ENCODE measurements at regions not wholly inside any gene's neighbourhood (a gene's known extent, or its start where the extent isn't known, plus 50 kb on each side); places are given as distances from the start of the nearest gene placed in this dataset.

DNA sequence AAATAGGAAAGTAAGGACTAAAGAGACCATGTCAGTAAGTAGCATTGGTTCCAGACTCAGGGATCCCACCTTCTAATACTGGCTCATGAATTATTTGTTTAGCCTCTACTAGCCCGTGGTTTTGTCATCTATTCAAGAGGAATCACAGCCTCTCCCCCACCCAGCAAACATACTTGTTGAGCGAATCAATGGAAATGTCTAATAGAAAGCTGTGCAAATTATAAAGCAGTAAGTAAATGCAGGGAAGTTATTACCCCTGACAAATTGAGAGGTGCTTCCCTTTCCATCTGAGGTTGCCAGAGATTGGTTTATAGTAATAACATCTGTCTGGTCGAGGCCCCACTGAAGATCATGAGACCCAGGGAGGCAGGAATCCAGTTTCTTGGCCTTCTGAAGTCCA, 219.3 kb upstream of the OSR1 start:
- ATAC-seq: no peak
- no peak for DNase-seq
- Histone ChIP-seq H3K4me3 (no peak overlapping the region), H3K27me3 (no peaks in the 10 kb centered on the region), H3K36me3 (no peaks in the 10 kb centered on the region), H3K4me1 (peaks cover 0 to 7% of the 10 kb centered on the region in 2 donors), H3K9me3 (no peaks in the 10 kb centered on the region), H3K27ac (no peak overlapping the region)
- TF ChIP-seq, protein P1, sequence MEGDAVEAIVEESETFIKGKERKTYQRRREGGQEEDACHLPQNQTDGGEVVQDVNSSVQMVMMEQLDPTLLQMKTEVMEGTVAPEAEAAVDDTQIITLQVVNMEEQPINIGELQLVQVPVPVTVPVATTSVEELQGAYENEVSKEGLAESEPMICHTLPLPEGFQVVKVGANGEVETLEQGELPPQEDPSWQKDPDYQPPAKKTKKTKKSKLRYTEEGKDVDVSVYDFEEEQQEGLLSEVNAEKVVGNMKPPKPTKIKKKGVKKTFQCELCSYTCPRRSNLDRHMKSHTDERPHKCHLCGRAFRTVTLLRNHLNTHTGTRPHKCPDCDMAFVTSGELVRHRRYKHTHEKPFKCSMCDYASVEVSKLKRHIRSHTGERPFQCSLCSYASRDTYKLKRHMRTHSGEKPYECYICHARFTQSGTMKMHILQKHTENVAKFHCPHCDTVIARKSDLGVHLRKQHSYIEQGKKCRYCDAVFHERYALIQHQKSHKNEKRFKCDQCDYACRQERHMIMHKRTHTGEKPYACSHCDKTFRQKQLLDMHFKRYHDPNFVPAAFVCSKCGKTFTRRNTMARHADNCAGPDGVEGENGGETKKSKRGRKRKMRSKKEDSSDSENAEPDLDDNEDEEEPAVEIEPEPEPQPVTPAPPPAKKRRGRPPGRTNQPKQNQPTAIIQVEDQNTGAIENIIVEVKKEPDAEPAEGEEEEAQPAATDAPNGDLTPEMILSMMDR (IDR thresholded peaks at IDR 0.05): no peak
- intact Hi-C loops (cut with DNase I): no loop called here

DNA sequence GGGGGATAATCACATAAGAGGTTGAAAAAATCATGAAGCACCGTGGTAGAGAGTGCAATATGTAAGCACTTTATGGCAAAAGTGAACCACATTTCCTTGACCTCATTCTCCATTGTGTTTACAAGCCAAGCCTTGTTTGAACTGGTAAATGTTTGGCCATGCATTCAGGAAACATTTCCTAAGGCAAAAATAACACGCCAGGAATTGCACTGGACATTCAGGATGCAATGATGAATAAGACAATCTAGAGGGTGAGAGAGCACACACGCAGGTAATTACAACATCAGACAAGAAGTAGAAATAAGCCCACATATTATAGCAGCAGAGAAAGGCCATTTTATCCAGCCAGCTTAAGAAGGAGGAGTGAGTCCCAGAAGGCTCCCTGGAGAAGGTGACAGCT, 218.0 kb upstream of the OSR1 start:
- Histone ChIP-seq H3K4me1 (peaks cover 0 to 7% of the 10 kb centered on the region in 2 donors), H3K36me3 (no peaks in the 10 kb centered on the region), H3K27ac (no peak overlapping the region), H3K27me3 (no peaks in the 10 kb centered on the region), H3K4me3 (no peak overlapping the region), H3K9me3 (no peaks in the 10 kb centered on the region)
- no peak for DNase-seq
- intact Hi-C loops (cut with DNase I): no loop called here
- no peak for ATAC-seq
- TF ChIP-seq, protein P1 (IDR thresholded peaks at IDR 0.05): no peak

DNA sequence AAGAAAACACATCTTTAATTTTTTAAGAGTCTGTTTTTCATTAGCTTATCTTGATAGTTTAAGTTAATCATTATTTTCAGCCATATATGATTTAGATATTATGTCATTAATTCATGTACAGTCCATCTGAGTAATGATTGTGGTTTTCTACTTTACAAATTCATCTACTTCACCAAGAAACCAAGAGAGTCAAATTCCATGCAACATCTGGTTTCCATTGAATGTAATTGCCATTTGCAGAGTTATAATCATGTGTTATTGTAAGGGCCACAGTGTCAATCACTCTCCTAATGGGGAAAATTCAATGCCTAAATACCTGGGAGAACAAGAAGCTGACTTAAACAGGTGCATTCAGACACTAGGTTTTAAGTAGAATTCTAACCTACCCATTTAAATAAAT, 217.2 kb upstream of the OSR1 start:
- H3K4me3 ChIP-seq: no peak overlapping the region
- intact Hi-C loops (cut with DNase I): no loop called here
- TF ChIP-seq, protein P1 (IDR thresholded peaks at IDR 0.05): no peak
- no peaks in the 10 kb centered on the region for H3K36me3 ChIP-seq
- H3K27me3 ChIP-seq: no peaks in the 10 kb centered on the region
- H3K9me3 ChIP-seq: no peaks in the 10 kb centered on the region
- DNase-seq: no peak
- ATAC-seq: no peak
- H3K4me1 ChIP-seq: peaks cover 0 to 7% of the 10 kb centered on the region in 2 donors
- no peak overlapping the region for H3K27ac ChIP-seq

DNA sequence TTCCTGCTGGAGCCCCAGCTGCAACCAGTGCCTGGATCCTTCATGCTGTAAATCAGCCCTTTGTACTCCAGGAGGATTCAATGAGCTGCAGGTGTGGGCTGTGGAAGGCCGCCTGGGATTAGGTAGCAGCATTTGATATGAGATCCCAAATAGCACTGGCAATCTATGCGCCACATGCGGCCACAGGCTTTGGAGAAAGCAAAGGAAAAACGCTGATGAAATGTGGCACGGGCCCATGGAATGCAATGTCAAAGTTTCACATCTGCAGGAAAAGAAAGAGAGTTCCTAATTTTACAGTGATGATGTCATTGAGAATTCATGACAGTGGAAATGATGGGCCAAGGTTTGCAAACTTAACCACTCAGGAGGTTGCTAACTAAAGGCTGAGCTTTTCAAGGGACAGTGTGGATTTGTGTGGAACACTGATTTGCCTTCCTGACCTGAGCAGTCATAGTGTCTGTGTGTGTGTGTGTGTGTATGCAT, 216.4 kb upstream of the OSR1 start:
- no peaks in the 10 kb centered on the region for H3K27me3 ChIP-seq
- ATAC-seq: peak; percentile 29
- intact Hi-C loops (cut with DNase I): no loop called here
- no peak overlapping the region for H3K27ac ChIP-seq
- H3K9me3 ChIP-seq: no peaks in the 10 kb centered on the region
- no peak overlapping the region for H3K4me3 ChIP-seq
- peak in 2 of 4 donors; percentile 36 to 41 for DNase-seq
- no peaks in the 10 kb centered on the region for H3K36me3 ChIP-seq
- peaks cover 0 to 7% of the 10 kb centered on the region in 2 donors for H3K4me1 ChIP-seq
- TF ChIP-seq, protein P1 (IDR thresholded peaks at IDR 0.05): no peak

DNA sequence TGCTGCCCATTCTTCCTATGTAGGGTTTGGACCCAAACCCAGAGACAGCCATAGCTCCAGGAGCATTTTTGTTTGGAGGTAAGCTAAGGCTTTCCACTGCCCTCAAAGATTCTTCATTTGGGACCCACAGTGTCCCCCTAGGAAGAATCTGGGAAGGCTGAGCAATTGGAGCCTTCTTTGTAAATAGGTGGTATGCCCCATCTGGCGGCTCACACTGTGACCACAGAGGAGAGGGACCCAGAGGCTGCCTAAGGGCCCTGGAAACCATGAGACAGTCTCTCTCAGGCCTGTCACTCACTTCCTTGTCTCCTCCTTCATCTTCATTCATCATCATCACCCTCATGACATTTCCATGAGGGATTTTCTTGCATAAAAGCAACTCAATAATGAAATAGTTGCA, 215.4 kb upstream of the OSR1 start:
- H3K4me1 ChIP-seq: peaks cover 0 to 7% of the 10 kb centered on the region in 2 donors
- no peaks in the 10 kb centered on the region for H3K9me3 ChIP-seq
- TF ChIP-seq, protein P1 (IDR thresholded peaks at IDR 0.05): no peak
- ATAC-seq (no peak), DNase-seq (no peak)
- H3K27me3 ChIP-seq: no peaks in the 10 kb centered on the region
- H3K36me3 ChIP-seq: no peaks in the 10 kb centered on the region
- no peak overlapping the region for H3K4me3 ChIP-seq
- H3K27ac ChIP-seq: no peak overlapping the region
- intact Hi-C loops (cut with DNase I): no loop called here

Measured in left lung (tissue), 4 donors.